ENCODE measurements at regions not wholly inside any gene's neighbourhood (a gene's known extent, or its start where the extent isn't known, plus 50 kb on each side); places are given as distances from the start of the nearest gene placed in this dataset.
"Not testable (repeated sequence)": the region's sequence is repeated elsewhere in the genome, so short reads cannot be mapped to it uniquely, and the experiment has no call there.

DNA sequence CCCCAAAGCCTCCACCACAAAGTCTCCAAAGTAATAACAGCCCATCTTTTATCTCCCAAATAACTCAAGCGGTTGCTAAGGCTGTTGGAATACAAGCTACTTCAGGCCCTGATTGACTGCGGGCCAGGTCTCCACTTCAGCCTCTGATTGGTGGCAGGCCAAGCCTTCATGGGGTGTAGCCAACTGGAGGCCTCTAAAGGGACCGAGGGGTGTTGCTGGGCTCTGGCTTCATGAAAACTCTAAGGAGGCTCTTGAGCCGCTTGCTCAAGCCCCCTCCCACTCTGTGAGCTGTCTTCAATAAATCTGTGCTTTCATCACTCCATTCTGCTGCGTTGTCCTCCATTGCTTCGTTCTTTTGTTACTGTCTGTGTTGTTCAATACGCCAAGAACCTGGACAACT, 487.2 kb downstream of the XYLT1 start:
- Histone ChIP-seq H3K56ac (replicated peaks; ENCODE audit: insufficient read length, low read depth, low read length) (no peak overlapping the region), H3K4ac (replicated peaks; ENCODE audit: insufficient read length, low read depth, low read length) (no peak overlapping the region), H3K36me3 (ENCODE audit: control insufficient read depth in 2 of 4, insufficient read depth in 4 of 4, low read length in 3 of 4) (no peaks in the 10 kb centered on the region), H2AFZ (ENCODE audit: low read length) (no peak overlapping the region), H3K23me2 (ENCODE audit: low read depth, low read length) (no peaks in the 10 kb centered on the region), H2AK5ac (ENCODE audit: low read depth, low read length) (no peak overlapping the region), H4K8ac (ENCODE audit: extremely low read depth, insufficient read depth, low read length) (no peak overlapping the region), H3K4me2 (ENCODE audit: insufficient read depth in 1 of 2, low read depth in 2 of 2, low read length in 2 of 2) (no peak overlapping the region), H3K9me3 (ENCODE audit: insufficient read depth in 2 of 2, low read depth in 1 of 2, low read length in 1 of 2) (no peaks in the 10 kb centered on the region), H2BK120ac (replicated peaks; ENCODE audit: low read depth, low read length) (no peak overlapping the region), H3K18ac (ENCODE audit: extremely low read depth, low read length) (no peak overlapping the region), H3K79me1 (ENCODE audit: low read depth, low read length) (no peaks in the 10 kb centered on the region), H3K4me3 (ENCODE audit: extremely low read depth in 1 of 4, insufficient read depth in 2 of 4, low read depth in 3 of 4, low read length in 4 of 4) (no peak overlapping the region), H3K79me2 (ENCODE audit: control insufficient read depth in 1 of 2, insufficient read depth in 2 of 2, low read length in 2 of 2) (no peaks in the 10 kb centered on the region), H3K27me3 (replicated peaks in 1 of 4; ENCODE audit: control insufficient read depth in 3 of 4, extremely low read depth in 1 of 4, insufficient read depth in 3 of 4, low read length in 3 of 4) (no peaks in the 10 kb centered on the region), H3K23ac (ENCODE audit: insufficient read length) (no peak overlapping the region), H2BK5ac (ENCODE audit: low read depth, low read length) (no peak overlapping the region), H3K14ac (ENCODE audit: insufficient read length) (no peak overlapping the region), H2BK20ac (ENCODE audit: low read length) (no peak overlapping the region), H4K5ac (ENCODE audit: insufficient read length, low read depth, low read length) (no peak overlapping the region), H2BK15ac (ENCODE audit: low read length) (no peak overlapping the region), H3K9ac (replicated peaks in 1 of 4; ENCODE audit: extremely low read depth in 1 of 4, low read depth in 3 of 4, low read length in 3 of 4) (no peak overlapping the region), H3K27ac (ENCODE audit: low read depth, low read length) (no peak overlapping the region), H4K20me1 (replicated peaks in 1 of 2; ENCODE audit: control insufficient read depth in 1 of 2, insufficient read depth in 2 of 2, low read length in 2 of 2) (no peaks in the 10 kb centered on the region), H3K4me1 (replicated peaks in 1 of 4; ENCODE audit: control insufficient read depth in 3 of 4, insufficient read depth in 4 of 4, low read length in 3 of 4) (no peaks in the 10 kb centered on the region), H4K91ac (replicated peaks; ENCODE audit: insufficient read length, low read length) (no peak overlapping the region), H2BK12ac (ENCODE audit: low read depth, low read length) (no peak overlapping the region)
- 99% methylated on average over 7 of the region's 7 CpGs; no CpG with 5 or more reads in 1 of the 2 experiments for WGBS, 2 experiments (ENCODE audit: extremely low coverage in 1 of 2, insufficient coverage in 1 of 2, insufficient read length in 1 of 2, insufficient replicate concordance in 2 of 2, low coverage in 1 of 2, low lambda C conversion rate in 2 of 2, missing lambda C conversion rate in 1 of 2)
- ChIA-PET CTCF (ENCODE audit: partially characterized antibody) (interaction anchor here (0.9 kb wide), 1 partner anchor 35 kb away, joined by 3 read pairs; no protein-coding TSS in a partner anchor), POLR2A (ENCODE audit: partially characterized antibody) (no interaction called here)
- DNase-seq (ENCODE audit: low read depth in 1 of 2, low spot score in 2 of 2), result no peak
- TF ChIP-seq RFX5 (IDR thresholded peaks at IDR 0.05; ENCODE audit: borderline replicate concordance, low read depth, low read length), result no peak
- FAIRE-seq, result no peak

DNA sequence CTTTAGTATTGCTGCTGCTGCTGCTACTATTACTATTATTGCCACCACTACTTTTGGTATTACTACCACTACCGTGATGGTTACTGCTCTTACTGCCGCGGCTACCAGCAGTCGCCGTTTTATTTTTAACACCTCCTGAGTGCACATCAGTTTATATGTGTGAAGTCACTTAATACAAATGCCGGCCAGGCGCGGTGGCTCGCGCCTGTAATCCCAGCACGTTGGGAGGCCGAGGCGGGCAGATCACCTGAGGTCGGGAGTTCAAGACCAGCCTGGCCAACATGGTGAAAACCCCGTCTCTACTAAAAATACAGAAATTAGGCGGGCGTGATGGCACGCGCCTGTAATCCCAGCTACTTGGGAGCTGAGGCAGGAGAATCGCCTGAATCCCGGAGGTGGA, 486.7 kb downstream of the XYLT1 start:
- POLR2A ChIA-PET (ENCODE audit: partially characterized antibody), result not testable (repeated sequence)

More for the DNA sequence above, 486.7 kb downstream of the XYLT1 start:
- H2AK5ac ChIP-seq (ENCODE audit: low read depth, low read length); H3K18ac ChIP-seq (ENCODE audit: extremely low read depth, low read length); H3K23ac ChIP-seq (ENCODE audit: insufficient read length); H3K79me1 ChIP-seq (ENCODE audit: low read depth, low read length); H3K9ac ChIP-seq (replicated peaks in 1 of 4; ENCODE audit: extremely low read depth in 1 of 4, low read depth in 3 of 4, low read length in 3 of 4); H2BK120ac ChIP-seq (replicated peaks; ENCODE audit: low read depth, low read length); H2BK20ac ChIP-seq (ENCODE audit: low read length); H3K9me3 ChIP-seq (ENCODE audit: insufficient read depth in 2 of 2, low read depth in 1 of 2, low read length in 1 of 2); H3K4me2 ChIP-seq (ENCODE audit: insufficient read depth in 1 of 2, low read depth in 2 of 2, low read length in 2 of 2); H3K27me3 ChIP-seq (replicated peaks in 1 of 4; ENCODE audit: control insufficient read depth in 3 of 4, extremely low read depth in 1 of 4, insufficient read depth in 3 of 4, low read length in 3 of 4); H3K14ac ChIP-seq (ENCODE audit: insufficient read length); H3K4me1 ChIP-seq (replicated peaks in 1 of 4; ENCODE audit: control insufficient read depth in 3 of 4, insufficient read depth in 4 of 4, low read length in 3 of 4); H3K4ac ChIP-seq (replicated peaks; ENCODE audit: insufficient read length, low read depth, low read length); H2BK12ac ChIP-seq (ENCODE audit: low read depth, low read length); H2AFZ ChIP-seq (ENCODE audit: low read length); H3K27ac ChIP-seq (ENCODE audit: low read depth, low read length); H2BK15ac ChIP-seq (ENCODE audit: low read length); CTCF ChIA-PET (ENCODE audit: partially characterized antibody); H3K79me2 ChIP-seq (ENCODE audit: control insufficient read depth in 1 of 2, insufficient read depth in 2 of 2, low read length in 2 of 2); H3K56ac ChIP-seq (replicated peaks; ENCODE audit: insufficient read length, low read depth, low read length); H3K23me2 ChIP-seq (ENCODE audit: low read depth, low read length); FAIRE-seq; H4K91ac ChIP-seq (replicated peaks; ENCODE audit: insufficient read length, low read length); H3K36me3 ChIP-seq (ENCODE audit: control insufficient read depth in 2 of 4, insufficient read depth in 4 of 4, low read length in 3 of 4); H4K5ac ChIP-seq (ENCODE audit: insufficient read length, low read depth, low read length); H3K4me3 ChIP-seq (ENCODE audit: extremely low read depth in 1 of 4, insufficient read depth in 2 of 4, low read depth in 3 of 4, low read length in 4 of 4); H4K8ac ChIP-seq (ENCODE audit: extremely low read depth, insufficient read depth, low read length); H4K20me1 ChIP-seq (replicated peaks in 1 of 2; ENCODE audit: control insufficient read depth in 1 of 2, insufficient read depth in 2 of 2, low read length in 2 of 2); H2BK5ac ChIP-seq (ENCODE audit: low read depth, low read length); DNase-seq (ENCODE audit: low read depth in 1 of 2, low spot score in 2 of 2): not testable (repeated sequence)
- WGBS, 2 experiments (ENCODE audit: extremely low coverage in 1 of 2, insufficient coverage in 1 of 2, insufficient read length in 1 of 2, insufficient replicate concordance in 2 of 2, low coverage in 1 of 2, low lambda C conversion rate in 2 of 2, missing lambda C conversion rate in 1 of 2), result 96% methylated on average over 21 of the region's 21 CpGs; no CpG with 5 or more reads in 1 of the 2 experiments

All from H1 (cell line).